D721Med (cell line): ENCODE measurements at regions not wholly inside any gene's neighbourhood (a gene's known extent, or its start where the extent isn't known, plus 50 kb on each side); places are given as distances from the start of the nearest gene placed in this dataset.

ENCODE experiments used
- DNase-seq: peaks from one replicate; pipeline ENCODE4 v3.0.0; 2011; ENCODE audit warnings: low spot score; ENCODE audit not compliant: insufficient read length
- FAIRE-seq: peaks from 2 replicates; lab custom pipeline; 2011; peaks lifted over from hg19 to GRCh38; lab: Jason Lieb, UNC
- TF ChIP-seq, protein P1 (sequence below): IDR thresholded peaks from 2 replicates; pipeline ENCODE4 v1.5.1; 2012; ENCODE audit warnings: mild to moderate bottlenecking, control low read depth; ENCODE audit not compliant: insufficient read depth; ENCODE audit errors: missing control alignments

DNA sequence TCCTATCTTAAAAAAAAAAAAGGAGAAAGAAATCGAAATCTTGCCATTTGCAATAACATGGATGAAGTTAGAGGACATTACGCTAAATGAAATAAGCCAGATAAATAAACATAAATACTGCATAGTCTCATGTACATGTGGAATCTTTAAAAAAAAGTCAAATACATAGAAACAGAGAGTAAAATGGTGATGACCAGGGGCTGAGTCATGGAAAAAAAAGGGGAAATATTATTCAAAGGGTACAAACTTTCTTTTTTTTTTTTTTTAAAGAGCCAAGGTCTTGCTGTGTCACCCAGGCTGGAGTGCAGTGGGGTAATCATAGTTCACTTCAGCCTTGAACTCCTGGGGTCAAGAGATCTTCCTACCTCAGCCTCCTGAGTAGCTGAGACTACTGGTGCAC lies 310.1 kb downstream of the ZNF608 start:
- TF ChIP-seq, protein P1, sequence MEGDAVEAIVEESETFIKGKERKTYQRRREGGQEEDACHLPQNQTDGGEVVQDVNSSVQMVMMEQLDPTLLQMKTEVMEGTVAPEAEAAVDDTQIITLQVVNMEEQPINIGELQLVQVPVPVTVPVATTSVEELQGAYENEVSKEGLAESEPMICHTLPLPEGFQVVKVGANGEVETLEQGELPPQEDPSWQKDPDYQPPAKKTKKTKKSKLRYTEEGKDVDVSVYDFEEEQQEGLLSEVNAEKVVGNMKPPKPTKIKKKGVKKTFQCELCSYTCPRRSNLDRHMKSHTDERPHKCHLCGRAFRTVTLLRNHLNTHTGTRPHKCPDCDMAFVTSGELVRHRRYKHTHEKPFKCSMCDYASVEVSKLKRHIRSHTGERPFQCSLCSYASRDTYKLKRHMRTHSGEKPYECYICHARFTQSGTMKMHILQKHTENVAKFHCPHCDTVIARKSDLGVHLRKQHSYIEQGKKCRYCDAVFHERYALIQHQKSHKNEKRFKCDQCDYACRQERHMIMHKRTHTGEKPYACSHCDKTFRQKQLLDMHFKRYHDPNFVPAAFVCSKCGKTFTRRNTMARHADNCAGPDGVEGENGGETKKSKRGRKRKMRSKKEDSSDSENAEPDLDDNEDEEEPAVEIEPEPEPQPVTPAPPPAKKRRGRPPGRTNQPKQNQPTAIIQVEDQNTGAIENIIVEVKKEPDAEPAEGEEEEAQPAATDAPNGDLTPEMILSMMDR, result no peak
- DNase-seq (no peak), FAIRE-seq (no peak)

DNA sequence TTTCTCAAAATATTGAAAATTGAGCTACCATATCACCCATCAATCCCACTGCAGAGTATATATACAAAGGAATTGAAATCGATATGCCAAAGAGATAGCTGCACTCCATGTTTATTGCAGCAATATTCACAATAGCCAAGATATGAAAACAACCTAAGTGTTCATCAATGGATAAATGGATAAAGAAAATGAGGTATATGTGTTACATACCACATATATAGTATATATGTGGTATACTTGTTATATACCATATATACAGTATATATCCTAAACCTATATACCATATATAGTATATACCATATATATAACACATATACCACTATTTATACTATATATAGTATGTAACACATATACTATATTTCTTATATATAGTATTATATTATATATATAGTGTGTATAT lies 313.3 kb downstream of the ZNF608 start:
- TF ChIP-seq, protein P1, result no peak
- FAIRE-seq, result no peak
- no peak for DNase-seq

DNA sequence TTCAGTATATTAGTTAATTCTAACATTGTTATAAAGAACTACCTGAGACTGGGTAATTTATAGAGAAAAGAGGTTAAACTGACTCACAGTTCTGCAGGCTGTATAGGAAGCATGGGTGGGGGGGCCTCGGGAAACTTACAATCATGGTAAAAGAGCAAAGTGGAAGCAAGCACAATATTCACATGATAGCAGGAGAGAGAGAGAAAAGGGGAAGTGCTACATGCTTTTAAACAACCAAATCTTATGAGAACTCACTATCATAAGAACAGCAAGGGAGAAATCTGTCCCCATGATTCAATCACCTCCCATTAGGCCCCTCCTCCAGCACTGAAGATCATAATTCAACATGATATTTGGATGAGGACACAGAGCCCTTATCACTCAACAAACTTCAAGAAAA lies 324.9 kb downstream of the ZNF608 start:
- DNase-seq, result no peak
- TF ChIP-seq, protein P1, result no peak
- no peak for FAIRE-seq

DNA sequence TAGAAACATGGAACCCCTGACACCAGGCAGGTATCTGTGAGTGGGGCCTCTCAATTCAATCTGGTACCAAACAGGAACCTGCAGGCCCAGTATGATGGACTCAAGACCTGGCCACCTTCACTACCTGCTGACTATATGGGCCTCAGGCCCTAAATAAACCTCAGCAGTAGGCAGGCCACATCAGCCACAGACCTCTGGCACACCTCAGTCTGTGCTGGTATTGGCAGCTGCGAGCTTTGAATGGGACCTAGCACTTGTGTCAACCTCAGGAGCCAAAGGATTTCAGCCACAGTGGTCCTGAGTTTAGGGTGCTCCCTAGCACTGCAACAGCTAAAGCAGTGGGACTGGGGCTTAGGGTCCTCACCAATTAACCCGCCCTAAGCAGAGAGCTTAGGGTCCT lies 325.5 kb downstream of the ZNF608 start:
- DNase-seq, result no peak
- TF ChIP-seq, protein P1, result no peak
- FAIRE-seq, result no peak

DNA sequence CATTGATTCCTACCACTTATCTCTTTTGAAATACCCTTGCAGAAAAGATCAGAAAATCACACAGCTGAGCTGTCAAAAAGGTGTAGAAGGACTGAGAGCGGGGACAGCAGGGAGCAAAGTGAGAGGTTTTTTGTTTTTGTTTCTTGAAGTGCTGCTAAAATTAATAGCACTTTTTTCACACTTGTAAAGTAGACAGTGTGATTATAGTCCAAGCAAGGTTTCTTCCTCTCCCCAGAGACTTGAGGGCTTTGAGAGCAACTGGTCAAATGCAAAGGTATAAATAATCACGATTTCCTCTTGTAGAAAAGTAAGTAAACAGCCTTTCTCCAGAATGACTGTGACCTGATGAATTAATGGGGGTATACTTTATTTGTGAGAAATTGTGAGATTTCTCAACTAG lies 326.9 kb downstream of the ZNF608 start:
- TF ChIP-seq, protein P1, result no peak
- FAIRE-seq (no peak), DNase-seq (no peak)

DNA sequence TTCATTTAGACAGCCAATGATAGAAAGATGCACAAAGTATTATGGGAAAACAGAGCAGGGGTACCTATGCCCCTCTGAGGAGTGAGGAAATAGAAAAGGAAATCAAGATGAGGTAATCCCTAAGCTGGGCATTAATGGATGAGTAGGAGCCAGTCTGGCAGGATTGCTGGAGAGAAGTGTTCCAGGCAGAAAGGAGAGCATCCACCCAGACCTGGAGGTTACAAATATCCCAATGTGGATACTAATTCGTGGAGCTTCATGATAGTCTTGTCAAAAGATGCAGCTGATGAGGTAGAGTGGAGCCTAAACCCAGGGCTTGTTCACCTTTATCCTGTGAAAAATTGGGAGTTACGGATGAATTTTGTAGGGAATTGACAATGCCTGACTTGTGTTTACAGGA lies 328.0 kb downstream of the ZNF608 start:
- TF ChIP-seq, protein P1, result no peak
- DNase-seq, result no peak
- no peak for FAIRE-seq

DNA sequence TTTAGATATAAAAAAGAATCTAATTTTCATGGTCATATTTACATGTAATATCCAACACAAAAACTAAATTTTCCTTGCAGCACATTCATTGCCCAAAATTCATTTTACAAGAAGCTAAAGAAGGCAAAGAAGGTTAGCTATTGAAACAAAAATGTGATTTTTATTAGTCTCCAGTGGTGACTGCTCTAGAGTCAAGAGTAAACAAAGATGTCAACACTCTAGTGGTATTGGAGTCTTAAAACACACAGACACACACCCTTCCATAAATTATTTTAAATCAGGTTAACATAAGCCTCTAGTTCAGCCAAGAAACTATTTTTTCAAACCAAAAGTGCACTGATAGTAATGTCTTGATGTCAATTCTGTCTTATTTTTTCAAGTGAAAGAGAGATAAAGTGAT lies 329.2 kb downstream of the ZNF608 start:
- no peak for FAIRE-seq
- no peak for DNase-seq
- TF ChIP-seq, protein P1, result no peak
